Breast epithelium (tissue), 3 donors: ENCODE measurements at regions not wholly inside any gene's neighbourhood (a gene's known extent, or its start where the extent isn't known, plus 50 kb on each side); places are given as distances from the start of the nearest gene placed in this dataset.

Experiments
- POLR2A ChIP-seq: fragments of 450-650 bp; IDR thresholded peaks from one replicate; pipeline ENCODE4 v1.6.1; 2016; ENCODE audit warnings: antibody characterized with exemption, mild to moderate bottlenecking, moderate library complexity
- POLR2AphosphoS5 ChIP-seq, 3 donors: sonication (generic); formaldehyde crosslinking; IDR thresholded peaks; one replicate each; pipeline ENCODE4 v1.6.1; 2017; ENCODE audit warnings: antibody characterized with exemption in 3 of 3
- TF ChIP-seq, protein P1 (sequence below), 3 donors: fragments of 450-650 bp; IDR thresholded peaks; one replicate each; pipeline ENCODE4 v1.5.1; 2016 to 2017; ENCODE audit warnings: antibody characterized with exemption in 3 of 3, mild to moderate bottlenecking in 3 of 3, moderate library complexity in 3 of 3

DNA sequence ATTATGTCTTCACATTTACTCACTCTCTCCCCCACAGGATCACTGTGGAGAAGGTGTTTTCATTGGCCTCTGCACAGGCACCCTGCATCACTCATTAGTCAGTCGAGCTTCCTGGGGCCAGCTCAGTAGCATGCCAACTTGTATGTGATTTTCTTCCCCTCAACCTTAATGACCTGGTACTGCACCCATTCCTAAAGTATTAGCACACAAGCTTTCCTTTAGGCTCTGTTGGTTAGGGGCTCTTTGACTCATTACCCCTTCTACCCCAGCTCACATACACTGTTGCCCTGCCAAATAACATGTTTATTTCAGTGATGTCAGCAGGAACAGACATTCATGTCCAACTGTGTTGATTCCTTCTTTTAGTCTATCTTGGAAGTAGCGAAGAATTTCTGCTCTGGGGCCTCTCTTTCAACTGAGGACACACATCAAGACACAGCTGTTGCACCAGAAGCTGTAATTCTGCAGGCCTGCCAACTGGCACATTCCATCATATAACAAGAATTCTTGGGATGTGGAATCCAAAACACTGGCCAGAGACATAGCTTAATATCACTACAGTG is 603.5 kb upstream of the ADAMTS5 start:
- TF ChIP-seq POLR2AphosphoS5 (IDR thresholded peaks at IDR 0.05): no peak
- TF ChIP-seq, protein P1, sequence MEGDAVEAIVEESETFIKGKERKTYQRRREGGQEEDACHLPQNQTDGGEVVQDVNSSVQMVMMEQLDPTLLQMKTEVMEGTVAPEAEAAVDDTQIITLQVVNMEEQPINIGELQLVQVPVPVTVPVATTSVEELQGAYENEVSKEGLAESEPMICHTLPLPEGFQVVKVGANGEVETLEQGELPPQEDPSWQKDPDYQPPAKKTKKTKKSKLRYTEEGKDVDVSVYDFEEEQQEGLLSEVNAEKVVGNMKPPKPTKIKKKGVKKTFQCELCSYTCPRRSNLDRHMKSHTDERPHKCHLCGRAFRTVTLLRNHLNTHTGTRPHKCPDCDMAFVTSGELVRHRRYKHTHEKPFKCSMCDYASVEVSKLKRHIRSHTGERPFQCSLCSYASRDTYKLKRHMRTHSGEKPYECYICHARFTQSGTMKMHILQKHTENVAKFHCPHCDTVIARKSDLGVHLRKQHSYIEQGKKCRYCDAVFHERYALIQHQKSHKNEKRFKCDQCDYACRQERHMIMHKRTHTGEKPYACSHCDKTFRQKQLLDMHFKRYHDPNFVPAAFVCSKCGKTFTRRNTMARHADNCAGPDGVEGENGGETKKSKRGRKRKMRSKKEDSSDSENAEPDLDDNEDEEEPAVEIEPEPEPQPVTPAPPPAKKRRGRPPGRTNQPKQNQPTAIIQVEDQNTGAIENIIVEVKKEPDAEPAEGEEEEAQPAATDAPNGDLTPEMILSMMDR (IDR thresholded peaks at IDR 0.05): no peak
- TF ChIP-seq POLR2A: no peak
